ENCODE measurements at regions not wholly inside any gene's neighbourhood (a gene's known extent, or its start where the extent isn't known, plus 50 kb on each side); places are given as distances from the start of the nearest gene placed in this dataset.

DNA sequence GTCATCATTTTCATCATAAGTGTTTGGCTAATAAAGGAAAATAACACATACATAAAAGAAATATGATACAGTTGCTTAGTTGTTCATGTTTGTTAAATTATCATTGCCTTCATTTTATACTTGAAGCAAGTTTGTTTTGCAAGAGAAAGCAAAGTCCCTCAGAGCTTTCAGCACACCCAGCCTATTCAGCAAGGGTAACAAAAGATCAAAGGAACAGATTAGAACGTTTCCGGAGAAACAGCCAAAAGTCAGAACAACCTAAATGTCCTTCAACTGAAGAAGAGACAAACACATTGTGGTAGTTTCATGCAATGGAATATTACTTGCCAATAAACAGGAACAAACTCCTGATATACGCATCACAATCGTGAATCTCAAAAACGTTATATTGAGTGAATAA lies 380.7 kb downstream of the MZT1 start:
- no peak for TF ChIP-seq EZH2 (IDR thresholded peaks at IDR 0.05; ENCODE audit: borderline replicate concordance, low read depth, low read length, poor library complexity, severe bottlenecking)
- TF ChIP-seq, protein P1, sequence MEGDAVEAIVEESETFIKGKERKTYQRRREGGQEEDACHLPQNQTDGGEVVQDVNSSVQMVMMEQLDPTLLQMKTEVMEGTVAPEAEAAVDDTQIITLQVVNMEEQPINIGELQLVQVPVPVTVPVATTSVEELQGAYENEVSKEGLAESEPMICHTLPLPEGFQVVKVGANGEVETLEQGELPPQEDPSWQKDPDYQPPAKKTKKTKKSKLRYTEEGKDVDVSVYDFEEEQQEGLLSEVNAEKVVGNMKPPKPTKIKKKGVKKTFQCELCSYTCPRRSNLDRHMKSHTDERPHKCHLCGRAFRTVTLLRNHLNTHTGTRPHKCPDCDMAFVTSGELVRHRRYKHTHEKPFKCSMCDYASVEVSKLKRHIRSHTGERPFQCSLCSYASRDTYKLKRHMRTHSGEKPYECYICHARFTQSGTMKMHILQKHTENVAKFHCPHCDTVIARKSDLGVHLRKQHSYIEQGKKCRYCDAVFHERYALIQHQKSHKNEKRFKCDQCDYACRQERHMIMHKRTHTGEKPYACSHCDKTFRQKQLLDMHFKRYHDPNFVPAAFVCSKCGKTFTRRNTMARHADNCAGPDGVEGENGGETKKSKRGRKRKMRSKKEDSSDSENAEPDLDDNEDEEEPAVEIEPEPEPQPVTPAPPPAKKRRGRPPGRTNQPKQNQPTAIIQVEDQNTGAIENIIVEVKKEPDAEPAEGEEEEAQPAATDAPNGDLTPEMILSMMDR (conservative IDR thresholded peaks at IDR 0.05; ENCODE audit: low read depth, low read length) = no peak
